Peyer's patch (tissue), 4 donors: ENCODE measurements at regions not wholly inside any gene's neighbourhood (a gene's known extent, or its start where the extent isn't known, plus 50 kb on each side); places are given as distances from the start of the nearest gene placed in this dataset.
"Not testable (repeated sequence)": the region's sequence is repeated elsewhere in the genome, so short reads cannot be mapped to it uniquely, and the experiment has no call there.

ENCODE experiments used
- POLR2A ChIP-seq, 2 donors: fragments of 450-650 bp; IDR thresholded peaks; one replicate each; pipeline ENCODE4 v1.5.1; 2017; ENCODE audit warnings: antibody characterized with exemption in 2 of 2, mild to moderate bottlenecking in 2 of 2, moderate library complexity in 2 of 2
- TF ChIP-seq, protein P1 (sequence below), 6 experiments: fragments of 450-650 bp in 4 of 6; fragments of 200-600 bp in 2 of 6; sonication (generic) in 1 of 6; IDR thresholded peaks; one replicate each; pipeline ENCODE4 v1.5.1; 2017 to 2019; ENCODE audit warnings: antibody characterized with exemption in 6 of 6, mild to moderate bottlenecking in 3 of 6, moderate library complexity in 1 of 6

GRCh38 chr4:31499216-31499615 is 779.0 kb downstream of the PCDH7 start:
- TF ChIP-seq, protein P1, sequence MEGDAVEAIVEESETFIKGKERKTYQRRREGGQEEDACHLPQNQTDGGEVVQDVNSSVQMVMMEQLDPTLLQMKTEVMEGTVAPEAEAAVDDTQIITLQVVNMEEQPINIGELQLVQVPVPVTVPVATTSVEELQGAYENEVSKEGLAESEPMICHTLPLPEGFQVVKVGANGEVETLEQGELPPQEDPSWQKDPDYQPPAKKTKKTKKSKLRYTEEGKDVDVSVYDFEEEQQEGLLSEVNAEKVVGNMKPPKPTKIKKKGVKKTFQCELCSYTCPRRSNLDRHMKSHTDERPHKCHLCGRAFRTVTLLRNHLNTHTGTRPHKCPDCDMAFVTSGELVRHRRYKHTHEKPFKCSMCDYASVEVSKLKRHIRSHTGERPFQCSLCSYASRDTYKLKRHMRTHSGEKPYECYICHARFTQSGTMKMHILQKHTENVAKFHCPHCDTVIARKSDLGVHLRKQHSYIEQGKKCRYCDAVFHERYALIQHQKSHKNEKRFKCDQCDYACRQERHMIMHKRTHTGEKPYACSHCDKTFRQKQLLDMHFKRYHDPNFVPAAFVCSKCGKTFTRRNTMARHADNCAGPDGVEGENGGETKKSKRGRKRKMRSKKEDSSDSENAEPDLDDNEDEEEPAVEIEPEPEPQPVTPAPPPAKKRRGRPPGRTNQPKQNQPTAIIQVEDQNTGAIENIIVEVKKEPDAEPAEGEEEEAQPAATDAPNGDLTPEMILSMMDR (IDR thresholded peaks at IDR 0.05): not testable (repeated sequence)
- TF ChIP-seq POLR2A (IDR thresholded peaks at IDR 0.05): not testable (repeated sequence)
